Limb (tissue), 2 donors: ENCODE measurements at regions not wholly inside any gene's neighbourhood (a gene's known extent, or its start where the extent isn't known, plus 50 kb on each side); places are given as distances from the start of the nearest gene placed in this dataset.
A peak's percentile ranks its signal among the peaks of the same experiment; 100 is the strongest.

Experiments
- DNase-seq, 2 donors: peaks; one replicate each; pipeline ENCODE4 v3.0.0-alpha.2; 2016; ENCODE audit errors: extremely low spot score in 2 of 2

DNA sequence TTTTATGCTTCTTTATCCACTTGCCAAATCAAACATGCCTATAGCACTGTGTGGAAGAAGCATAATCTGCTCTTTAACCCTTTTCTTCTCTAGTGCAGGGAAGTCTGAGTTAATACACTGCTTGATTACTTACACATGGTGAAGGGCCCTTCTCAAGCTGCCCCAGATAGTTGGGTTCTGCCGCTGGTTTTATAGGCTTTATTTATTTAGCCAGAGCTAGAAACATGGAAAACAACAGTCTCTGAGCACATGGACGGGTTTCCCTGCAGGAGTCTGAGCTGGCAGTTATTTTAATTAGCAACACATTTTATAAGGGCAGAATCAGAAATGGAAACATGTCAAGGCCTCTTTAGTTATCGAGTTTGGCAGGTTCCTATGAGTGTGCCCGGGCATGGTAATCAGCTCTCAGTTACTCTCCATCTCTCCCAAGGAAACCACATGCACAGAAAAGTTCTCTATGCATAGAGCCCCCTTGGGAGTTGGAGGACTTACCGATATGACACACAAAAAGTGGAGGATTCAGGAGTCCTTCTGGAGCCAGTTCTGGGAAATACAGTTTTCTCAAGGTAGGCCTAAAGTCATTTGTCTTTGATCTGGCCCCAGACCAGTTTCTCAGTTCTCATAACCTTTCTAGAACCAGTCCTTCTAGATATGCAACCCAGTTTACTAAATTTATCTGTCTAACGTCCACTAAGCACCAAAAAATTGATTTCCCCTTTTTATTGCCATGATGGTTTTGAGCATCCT lies 564.8 kb downstream of the ACTL7B start:
- peak in 1 of 2 donors; percentile 35 for DNase-seq

DNA sequence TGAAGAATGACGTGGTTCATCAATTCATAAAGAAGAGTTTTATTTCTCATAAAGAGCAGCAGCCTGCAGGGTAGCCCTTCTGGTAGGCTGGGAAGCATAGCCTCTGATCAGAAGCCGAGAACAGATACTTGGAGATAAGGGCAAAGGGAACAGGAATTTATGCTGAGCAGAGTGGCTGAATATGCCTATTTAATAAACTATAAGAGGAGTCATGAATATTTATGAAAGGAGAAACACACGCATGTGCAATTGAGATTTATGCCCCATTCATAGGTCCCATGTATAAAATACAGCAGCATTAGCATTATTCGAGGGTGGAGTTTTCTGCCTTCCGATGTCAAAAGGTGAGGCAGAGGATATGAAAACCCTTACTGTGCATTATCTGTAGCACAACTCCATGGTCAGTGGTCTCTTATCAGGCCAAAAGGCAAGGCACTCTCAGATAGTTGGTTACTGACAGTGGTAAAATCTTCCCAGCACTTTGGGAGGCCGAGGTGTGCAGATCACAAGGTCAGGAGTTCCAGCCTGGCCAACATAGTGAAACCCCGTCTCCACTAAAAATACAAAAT lies 569.1 kb downstream of the ACTL7B start:
- no peak for DNase-seq

DNA sequence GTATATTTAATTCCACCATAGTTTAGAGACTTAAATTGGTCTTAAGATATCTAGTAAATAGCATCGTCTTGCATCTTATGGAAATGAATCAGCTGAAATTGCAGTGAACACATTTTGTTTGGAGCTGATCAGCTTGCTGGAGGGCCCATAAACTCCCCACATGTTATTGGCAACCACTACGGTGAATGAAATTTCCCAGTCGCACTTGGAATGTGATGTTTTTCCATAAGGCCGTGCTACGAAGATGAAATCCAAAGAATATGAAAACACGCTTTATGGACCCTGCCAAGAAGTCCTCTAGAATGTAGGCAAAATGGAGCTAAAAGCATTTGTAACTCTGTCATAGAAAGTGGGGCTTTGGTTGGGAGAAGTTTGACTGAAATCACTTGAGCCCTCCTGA lies 572.1 kb downstream of the ACTL7B start:
- DNase-seq = no peak

DNA sequence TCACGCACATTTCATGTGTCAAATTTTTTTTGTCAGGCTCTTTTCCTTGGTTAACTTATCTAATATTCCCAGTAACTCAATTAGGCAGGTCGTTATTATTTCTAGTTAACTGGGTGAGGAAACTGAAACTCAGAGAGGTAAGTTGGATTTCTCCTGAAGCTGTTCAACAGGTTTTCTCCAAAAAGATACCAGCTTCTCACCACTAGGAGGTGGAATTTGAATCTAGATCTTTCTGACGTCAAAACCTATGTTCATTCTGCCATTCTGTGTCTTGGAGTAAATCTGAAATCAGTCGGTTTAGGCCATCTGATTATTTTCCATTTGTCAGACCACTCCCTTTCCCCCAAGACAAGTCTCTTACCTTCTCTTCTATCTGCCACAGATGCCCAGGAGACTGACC lies 572.9 kb downstream of the ACTL7B start:
- no peak for DNase-seq

DNA sequence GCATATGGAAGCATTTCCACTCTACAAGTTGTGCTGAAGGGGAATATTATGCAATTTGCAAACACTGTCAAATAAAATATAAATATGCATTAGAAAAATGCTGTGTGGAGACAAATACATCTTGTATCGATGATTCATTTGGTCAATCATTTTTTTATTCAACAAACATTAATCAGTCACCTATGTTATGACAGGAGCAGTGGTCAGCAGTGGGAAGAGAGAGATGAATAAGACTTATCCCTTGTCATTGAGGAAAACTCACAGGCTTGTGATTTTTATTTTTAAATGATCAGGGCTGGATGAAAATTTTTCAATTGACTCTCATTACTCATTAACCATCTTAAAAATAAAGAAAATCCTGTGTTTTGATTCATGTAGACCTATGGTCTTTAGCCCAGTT lies 574.1 kb downstream of the ACTL7B start:
- no peak for DNase-seq

DNA sequence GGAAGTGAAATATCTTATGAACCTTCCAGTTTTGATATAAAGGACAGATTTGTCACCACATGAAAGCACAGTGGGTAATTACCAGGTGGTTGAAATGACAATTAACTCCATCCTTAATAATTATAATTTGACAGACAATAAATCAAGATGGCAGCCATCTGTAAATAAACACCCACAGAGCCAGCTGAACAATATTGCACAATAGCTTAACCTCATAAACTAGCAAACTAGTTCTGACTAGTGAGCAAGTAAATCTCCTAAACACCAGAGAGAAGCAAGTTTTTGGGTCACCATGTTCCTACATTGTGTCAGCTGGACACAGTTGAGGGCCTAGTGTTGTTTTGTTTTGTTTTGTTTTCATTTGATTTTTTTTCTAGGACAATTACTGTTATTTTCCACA lies 577.4 kb downstream of the ACTL7B start:
- DNase-seq = no peak

DNA sequence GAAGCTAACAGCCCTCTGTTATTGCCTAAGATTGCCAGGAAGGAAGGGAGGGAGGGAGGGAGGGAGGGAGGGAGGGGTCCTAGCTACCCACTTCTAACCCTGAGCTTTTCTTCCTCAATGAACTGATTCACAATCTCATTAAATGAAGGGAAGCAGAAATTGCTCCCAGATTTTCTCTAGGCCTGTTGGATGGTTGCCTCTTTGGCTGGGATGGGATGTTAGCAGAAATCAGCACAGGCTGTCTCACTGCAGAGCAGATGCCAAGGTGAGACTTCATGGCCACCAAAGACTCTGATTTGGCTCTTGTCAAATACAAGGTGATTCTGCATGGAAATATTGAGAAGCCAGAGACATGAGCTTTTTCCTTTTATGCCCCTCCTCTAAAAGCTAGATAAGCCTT lies 578.6 kb downstream of the ACTL7B start:
- no peak for DNase-seq

DNA sequence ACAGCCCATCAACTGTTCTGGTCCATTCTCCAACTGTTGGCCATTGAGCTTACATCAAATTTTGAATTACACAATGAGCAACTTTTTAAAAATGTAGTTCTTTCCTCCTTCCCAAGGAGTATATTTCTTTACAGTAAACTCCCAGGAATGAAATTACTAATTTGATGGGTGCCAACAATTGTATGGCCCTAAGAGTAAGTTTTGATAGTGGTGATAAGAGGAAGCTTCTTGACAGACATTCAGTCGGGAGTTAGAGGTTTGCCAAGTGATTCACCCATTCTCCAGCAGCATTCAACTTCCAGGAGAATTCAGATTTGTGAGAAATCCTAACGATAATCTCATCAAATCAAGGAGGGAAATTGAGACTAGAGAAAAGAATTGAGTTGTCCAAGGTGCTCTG lies 579.9 kb downstream of the ACTL7B start:
- no peak for DNase-seq

DNA sequence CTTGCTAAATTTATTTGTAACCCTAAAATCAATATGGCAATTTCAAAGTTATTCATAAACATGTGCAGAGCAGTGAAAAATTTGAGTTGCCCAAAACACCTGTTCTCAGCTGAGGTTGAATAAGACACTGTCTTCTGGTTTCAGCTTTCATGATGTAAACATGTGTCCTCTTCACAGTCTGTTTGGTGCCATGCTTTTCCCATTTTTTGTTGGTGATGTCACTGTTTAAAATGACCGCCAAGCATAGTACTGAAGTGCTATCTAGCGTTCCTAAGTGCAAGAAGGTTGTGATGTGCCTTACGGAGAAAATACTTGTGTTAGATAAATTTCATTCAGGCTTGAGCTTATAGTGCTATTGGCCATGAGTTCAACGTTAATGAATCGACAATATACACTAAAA lies 580.8 kb downstream of the ACTL7B start:
- DNase-seq = no peak

DNA sequence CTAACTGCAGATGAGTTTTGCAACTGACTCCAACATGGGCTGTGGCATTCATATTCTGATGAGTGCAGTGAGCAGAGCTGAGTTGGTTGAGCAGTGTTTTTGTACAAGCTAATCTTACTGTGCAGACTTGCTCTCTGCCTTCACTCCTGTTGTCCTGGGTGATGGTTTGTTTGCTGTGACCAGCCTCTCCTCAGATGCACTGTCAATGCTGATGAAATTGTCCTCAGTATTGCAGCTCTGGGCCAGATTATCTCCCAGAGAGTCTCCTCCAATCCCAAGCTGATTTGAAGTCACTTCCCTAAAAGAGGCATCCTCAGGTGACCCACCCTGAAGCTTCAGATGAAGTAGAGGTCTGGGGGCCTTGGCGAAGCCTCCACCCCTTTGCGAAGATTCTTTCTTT lies 581.8 kb downstream of the ACTL7B start:
- no peak for DNase-seq

DNA sequence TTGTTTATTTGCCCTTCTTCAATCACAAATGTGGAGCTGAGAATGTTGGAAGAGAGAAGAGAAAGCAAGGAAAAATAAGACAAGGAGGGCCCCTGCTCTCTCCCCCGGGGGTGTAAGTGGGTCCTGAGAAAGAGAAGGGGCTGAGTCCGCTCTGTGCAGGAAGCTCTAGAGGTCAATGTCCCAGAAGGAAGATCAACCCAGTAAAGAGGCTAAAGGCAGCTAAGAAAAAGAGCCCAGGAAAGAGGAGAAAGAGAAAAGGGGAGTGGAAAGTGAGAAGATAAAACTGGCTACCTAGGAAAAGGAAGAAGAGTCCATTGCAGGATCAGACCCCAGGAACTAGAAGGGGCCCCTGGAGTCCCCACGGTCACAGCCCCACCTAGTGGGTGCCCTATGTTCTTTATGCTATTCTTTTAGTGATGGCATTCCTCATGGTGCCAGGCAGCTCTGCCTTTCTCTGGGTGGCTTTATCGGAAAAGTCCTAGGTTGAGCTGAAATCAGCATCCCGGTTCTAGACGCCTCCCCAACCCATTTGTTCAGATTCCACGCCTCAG lies 583.4 kb downstream of the ACTL7B start:
- DNase-seq = peak; percentile 33 to 51

DNA sequence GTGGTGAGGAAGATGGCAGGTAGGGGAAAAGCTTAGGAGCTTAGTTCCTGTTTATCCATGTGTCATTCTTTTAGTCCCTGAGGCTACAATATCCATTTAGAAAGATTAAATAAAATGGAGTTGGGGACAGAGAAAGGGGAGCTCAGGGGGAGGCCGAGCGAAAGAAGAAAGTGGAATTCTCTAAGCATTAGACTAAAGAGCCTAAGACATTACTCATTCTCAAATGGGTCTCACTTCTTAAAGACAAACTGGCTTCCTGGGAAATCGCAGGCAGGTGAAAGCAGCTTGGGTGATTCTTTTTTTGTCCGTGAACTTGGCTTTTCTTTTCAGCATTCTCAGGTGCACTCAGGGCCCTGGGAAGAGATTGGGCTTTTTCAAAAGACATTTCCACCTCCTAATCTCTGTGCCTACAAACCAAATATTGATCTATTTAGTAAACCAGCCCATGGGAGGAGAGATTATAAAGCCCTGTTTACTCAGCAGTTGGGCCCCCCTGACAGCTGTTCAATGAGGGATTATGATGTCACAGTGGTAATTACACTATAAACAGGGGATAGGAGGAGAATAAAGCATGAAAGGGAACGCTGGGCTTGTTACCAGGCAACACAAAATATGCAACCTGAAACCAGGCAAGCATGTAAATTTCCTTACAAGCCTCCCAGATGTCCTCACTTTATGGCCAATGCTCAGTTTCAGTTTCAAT lies 584.0 kb downstream of the ACTL7B start:
- peak; percentile 67 to 91 for DNase-seq

DNA sequence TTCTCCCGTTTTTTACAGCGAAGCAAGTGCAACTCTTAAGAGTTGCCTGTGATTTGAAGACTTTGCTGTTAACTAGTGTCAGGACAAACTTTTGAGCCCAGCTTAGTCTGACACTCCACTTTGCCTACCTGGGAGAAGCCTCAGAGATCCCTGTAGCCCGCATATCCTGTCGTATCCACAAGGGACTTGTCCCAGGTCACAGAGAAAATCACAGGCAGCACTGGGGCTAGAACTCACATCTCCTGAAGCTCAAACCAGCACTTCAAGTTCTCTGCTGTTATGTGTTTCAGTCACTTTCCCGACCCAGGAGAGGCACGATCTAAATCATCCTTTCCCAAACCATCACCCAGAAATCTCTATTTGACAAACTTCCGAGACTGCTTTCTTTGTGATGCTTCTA lies 584.5 kb downstream of the ACTL7B start:
- DNase-seq = no peak

DNA sequence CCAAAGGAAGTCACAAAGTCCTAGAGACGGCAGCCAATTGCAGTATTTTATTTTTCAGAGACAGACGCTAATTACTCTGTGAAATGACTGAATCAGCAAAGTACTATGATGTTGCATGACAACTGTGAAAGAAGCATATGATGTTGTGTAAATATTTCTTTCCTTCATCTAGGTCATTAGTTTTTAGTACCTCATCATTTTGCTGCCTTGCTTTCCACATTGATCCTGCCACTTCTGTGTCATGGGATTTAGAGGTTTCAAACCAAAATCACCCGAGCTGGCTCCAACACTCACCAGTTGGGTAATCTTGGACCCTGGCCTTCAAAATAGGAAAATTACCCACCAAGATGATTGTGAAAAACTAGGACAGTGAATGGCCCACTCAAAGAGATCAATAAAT lies 585.2 kb downstream of the ACTL7B start:
- DNase-seq = no peak

DNA sequence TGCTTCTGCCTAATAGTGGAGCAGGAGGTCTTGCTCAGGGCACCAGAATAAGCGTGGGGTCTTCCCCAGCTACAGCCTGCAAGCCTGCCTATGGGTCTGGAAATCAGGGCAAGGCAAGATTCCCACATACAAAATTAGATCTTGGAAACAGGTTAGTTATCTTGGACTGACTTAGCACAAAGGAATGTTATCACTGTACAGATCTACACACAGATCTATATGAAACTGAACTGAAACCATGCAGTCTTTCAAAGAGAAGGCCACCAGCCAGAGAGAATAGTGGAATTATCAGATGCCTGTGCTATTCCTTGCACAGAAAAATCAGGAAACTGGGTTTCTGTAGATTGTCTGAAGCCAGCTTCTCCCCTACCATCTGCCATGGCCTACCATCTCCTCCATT lies 585.7 kb downstream of the ACTL7B start:
- no peak for DNase-seq

DNA sequence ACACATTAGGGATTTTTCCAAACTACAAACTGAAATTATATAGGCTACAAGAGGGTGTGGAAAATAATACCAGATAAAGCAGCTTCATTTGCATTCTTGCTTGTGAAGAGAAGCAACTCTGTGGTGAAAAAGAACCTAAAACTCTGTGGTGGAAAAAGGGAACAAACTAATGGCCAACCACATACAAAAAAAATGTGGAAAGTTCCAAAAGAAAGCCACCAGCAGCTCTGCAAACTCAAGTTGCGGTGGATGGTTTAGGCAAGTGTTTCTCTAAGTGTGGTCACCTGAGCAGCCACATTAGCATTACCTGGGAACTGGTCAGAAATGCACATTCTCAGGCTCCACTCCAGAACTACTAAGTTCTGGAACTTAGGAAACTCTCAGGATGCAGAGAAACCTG lies 586.4 kb downstream of the ACTL7B start:
- no peak for DNase-seq

DNA sequence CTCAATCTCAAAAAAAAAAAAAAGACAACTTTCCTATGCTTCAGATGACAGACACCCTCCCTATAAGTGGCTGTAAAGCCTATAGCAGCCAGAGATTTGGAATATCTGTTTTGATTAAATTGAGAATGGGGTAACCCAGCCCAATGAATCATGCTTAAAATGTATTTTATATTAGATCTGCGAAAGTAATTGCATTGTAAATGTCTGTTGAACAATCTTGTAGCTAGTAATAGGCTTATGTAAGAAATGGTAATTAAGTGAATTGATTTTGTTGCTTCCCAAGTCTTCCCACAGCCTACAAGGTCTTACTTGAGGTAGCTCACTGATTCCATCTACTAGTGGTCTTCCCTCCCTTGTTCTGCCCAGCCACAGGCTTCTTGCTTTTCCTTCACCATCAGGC lies 590.7 kb downstream of the ACTL7B start:
- DNase-seq = no peak

DNA sequence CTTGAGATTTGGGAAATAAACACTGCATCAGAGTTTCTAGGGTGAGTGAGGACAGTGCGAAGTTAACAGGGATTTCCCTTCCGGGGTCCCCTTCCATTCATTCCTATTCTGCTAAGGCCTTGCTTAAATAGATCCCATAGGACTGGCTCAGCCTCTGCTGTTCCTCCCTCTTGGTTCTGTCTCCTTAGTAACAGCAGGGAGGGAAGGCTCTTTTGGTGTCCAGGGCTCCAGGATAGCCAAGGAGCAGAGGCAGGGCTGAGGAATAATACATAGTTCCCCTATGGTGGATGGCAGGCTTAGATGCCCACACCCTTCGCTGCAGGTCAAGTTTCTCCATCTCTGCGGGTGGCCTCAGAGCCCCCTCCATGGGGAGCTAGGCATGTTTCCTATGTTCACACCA lies 591.7 kb downstream of the ACTL7B start:
- no peak for DNase-seq

DNA sequence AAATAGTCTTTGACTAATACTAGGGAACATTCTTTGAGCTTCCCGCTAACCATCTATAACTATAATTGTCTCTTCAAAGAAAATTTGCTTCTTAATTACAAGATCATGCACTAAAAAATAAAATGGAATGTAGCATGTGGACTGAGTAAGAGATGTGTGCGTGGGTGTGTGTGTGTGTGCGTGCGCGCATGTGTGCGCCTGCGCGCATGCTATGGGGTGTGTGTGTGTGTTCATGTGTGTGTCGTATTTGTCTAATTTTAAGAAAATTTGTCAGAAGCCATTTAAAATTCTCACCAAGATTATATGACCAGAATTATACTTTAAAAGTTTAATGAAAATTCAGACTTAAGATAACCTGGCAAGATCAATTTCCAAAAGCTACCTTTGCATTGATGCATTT lies 593.0 kb downstream of the ACTL7B start:
- no peak for DNase-seq

DNA sequence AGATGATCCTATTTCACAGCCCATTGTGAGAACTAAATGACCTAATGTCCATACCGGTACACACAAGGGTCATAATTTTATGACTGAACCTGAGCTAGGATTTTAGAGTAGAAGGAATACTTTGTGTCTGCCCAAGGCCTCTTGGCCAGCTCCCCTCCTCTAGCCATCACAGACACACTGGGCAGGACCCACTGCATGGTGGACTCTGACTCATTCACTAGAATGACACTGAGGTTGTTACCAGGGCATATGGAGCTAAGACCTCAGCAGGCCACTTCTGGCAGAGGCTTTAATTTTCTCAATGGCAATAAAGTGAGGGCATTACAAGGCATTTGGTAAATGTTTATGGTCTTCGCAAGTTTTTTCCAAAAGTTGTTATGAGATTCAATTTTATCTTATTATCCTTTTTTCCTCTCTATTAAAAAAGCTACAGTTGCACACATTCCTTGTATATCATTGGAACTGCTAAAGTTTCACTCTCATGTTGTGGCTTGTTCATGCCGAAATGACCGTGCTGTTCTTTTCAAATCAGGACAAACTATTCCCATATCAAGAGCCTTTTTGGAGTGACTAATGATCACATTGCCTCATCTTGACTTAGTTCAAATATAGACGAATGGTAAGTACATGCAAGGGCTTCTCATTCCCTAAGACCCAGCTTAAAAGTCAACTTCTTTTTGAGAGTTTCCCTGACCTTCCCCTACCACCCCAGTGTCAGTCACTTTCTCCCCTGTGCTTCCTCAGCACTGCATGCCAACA lies 595.7 kb downstream of the ACTL7B start:
- DNase-seq = no peak

DNA sequence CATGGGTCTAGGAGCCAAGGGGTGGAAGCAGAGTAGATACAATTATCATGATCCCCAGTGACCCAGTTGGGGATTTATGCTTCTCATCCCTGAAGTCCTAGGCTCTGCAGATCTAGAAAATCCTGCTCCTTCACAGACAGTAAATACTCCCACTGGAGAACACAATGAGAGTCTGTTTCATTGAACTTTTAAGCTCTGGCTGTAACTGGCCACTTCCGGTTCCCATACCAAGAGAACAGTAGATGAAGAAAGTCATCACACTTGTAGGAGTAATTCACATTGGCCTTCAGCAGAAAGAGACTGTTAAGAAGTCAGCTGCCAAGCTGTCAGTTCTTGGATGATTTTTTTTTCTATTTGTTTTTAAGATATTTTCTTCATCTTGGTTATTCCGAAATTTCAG lies 597.1 kb downstream of the ACTL7B start:
- DNase-seq = no peak

DNA sequence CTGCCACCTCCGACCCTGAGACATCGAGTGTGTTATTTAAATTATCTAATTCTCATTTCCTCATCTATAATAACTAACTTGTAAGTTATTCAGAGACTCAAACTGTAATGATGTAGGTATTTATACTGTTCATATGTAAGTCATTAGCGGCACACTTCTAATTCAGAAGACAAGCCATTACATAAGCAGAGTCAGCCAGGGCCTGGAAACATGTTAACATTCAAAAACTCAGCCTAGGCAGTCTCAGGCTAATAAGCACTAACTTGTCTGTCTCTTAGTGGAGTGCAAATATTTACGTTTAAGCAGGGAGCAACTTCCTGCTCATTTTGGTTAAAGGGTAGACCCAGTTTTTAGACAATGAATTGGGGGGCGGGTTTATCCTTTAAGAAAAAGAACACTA lies 598.4 kb downstream of the ACTL7B start:
- no peak for DNase-seq
